ENCODE measurements at regions not wholly inside any gene's neighbourhood (a gene's known extent, or its start where the extent isn't known, plus 50 kb on each side); places are given as distances from the start of the nearest gene placed in this dataset.

DNA sequence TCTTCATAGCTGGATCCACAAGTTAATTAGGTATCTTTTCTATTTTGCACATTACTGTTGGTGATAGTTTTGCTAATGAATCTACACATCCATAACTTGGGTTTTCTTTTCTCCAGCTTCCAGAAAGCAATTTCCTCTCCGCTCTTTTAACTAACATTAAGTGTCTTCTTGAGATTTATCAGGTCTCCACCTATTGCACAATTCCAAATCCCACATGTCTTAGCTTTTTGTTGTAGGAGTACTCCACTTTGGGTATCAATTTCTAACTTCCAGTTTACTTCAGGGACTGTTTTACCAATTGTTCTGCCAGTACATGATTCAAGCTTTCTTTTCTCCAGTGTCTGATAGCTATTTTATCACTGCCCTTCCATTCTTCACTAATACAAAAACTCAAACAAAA is 129.6 kb downstream of the OLFM4 start:
- TF ChIP-seq EZH2 (IDR thresholded peaks at IDR 0.05; ENCODE audit: borderline replicate concordance, low read depth, low read length, severe bottlenecking), result no peak
- TF ChIP-seq, protein P1, sequence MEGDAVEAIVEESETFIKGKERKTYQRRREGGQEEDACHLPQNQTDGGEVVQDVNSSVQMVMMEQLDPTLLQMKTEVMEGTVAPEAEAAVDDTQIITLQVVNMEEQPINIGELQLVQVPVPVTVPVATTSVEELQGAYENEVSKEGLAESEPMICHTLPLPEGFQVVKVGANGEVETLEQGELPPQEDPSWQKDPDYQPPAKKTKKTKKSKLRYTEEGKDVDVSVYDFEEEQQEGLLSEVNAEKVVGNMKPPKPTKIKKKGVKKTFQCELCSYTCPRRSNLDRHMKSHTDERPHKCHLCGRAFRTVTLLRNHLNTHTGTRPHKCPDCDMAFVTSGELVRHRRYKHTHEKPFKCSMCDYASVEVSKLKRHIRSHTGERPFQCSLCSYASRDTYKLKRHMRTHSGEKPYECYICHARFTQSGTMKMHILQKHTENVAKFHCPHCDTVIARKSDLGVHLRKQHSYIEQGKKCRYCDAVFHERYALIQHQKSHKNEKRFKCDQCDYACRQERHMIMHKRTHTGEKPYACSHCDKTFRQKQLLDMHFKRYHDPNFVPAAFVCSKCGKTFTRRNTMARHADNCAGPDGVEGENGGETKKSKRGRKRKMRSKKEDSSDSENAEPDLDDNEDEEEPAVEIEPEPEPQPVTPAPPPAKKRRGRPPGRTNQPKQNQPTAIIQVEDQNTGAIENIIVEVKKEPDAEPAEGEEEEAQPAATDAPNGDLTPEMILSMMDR (IDR thresholded peaks at IDR 0.05; ENCODE audit: borderline replicate concordance, extremely low read depth, low read length, poor library complexity, severe bottlenecking), result no peak
